CD4-positive, CD25-positive, alpha-beta regulatory T cell (primary cell): ENCODE measurements at regions not wholly inside any gene's neighbourhood (a gene's known extent, or its start where the extent isn't known, plus 50 kb on each side); places are given as distances from the start of the nearest gene placed in this dataset.

Experiments
- ATAC-seq, 2 donors: fragments of 150-1000 bp; cut with Tn5 transposase; one replicate each; pipeline ENCODE4 v1.10.0; 2021; ENCODE audit warnings: low read depth in 2 of 2, moderate number of reproducible peaks in 2 of 2, moderate library complexity in 1 of 2
- DNase-seq, 3 donors: peaks; one replicate each; pipeline versions ENCODE4 v3.0.0 to v3.0.0-alpha.2; 2012 to 2022; ENCODE audit warnings: mixed read lengths in 1 of 3
- H3K27ac ChIP-seq: one replicate; pipeline ENCODE4 v1.7.0; 2013; ENCODE audit warnings: mild to moderate bottlenecking, low read length; ENCODE audit not compliant: insufficient read depth, poor library complexity, severe bottlenecking
- H3K27me3 ChIP-seq: one replicate; pipeline ENCODE4 v1.7.0; 2013; ENCODE audit warnings: low read length; ENCODE audit not compliant: control insufficient read depth, insufficient read depth
- H3K36me3 ChIP-seq: one replicate; pipeline ENCODE4 v1.7.0; 2013; ENCODE audit warnings: mild to moderate bottlenecking, low read length, moderate library complexity; ENCODE audit not compliant: control insufficient read depth, insufficient read depth
- H3K4me1 ChIP-seq: 2 replicates; pipeline ENCODE4 v1.7.0; 2013; ENCODE audit warnings: mild to moderate bottlenecking, low read length; ENCODE audit not compliant: insufficient read depth, control insufficient read depth, poor library complexity, severe bottlenecking
- H3K4me3 ChIP-seq: one replicate; pipeline ENCODE4 v1.7.0; 2013; ENCODE audit warnings: low read depth, mild to moderate bottlenecking, low read length, moderate library complexity
- H3K9me3 ChIP-seq, 2 experiments: 1 replicate in 1 of 2; 2 replicates in 1 of 2; pipeline ENCODE4 v1.7.0; 2013; ENCODE audit warnings: low read length in 2 of 2, mild to moderate bottlenecking in 1 of 2, moderate library complexity in 1 of 2; ENCODE audit not compliant: control insufficient read depth in 2 of 2
- H3K27ac Mint-ChIP-seq, 3 donors: one replicate each; pipeline ENCODE4 v1.8.0; 2020 to 2022; ENCODE audit warnings: mild to moderate bottlenecking in 3 of 3, mixed read lengths in 3 of 3, moderate library complexity in 2 of 3
- H3K27me3 Mint-ChIP-seq: one replicate; pipeline ENCODE4 v1.8.0; 2022; ENCODE audit warnings: mild to moderate bottlenecking, mixed read lengths
- H3K36me3 Mint-ChIP-seq: one replicate; pipeline ENCODE4 v1.8.0; 2020; ENCODE audit warnings: mixed read lengths
- H3K4me1 Mint-ChIP-seq, 4 donors: one replicate each; pipeline ENCODE4 v1.8.0; 2020 to 2022; ENCODE audit warnings: mixed read lengths in 4 of 4, mild to moderate bottlenecking in 1 of 4
- H3K4me3 Mint-ChIP-seq, 4 donors: one replicate each; pipeline ENCODE4 v1.8.0; 2020 to 2022; ENCODE audit warnings: mild to moderate bottlenecking in 4 of 4, mixed read lengths in 4 of 4, moderate library complexity in 3 of 4
- H3K9me3 Mint-ChIP-seq, 7 donors: one replicate each; pipeline ENCODE4 v1.8.0; 2020 to 2022; ENCODE audit warnings: mixed read lengths in 7 of 7, mild to moderate bottlenecking in 3 of 7, moderate library complexity in 2 of 7

- Mint-ChIP-seq H3K9me3 (peaks cover 0 to 16% (median 3%) of the 10 kb centered on the region in 7 donors), H3K4me3 (no peak overlapping the region), H3K4me1 (no peaks in the 10 kb centered on the region), H3K27me3 (peaks cover 23% of the 10 kb centered on the region), H3K36me3 (no peaks in the 10 kb centered on the region), H3K27ac (no peak overlapping the region)
- Histone ChIP-seq H3K9me3 (peaks cover 0 to 4% of the 10 kb centered on the region in 2 experiments), H3K4me3 (no peak overlapping the region), H3K4me1 (no peaks in the 10 kb centered on the region), H3K27ac (no peak overlapping the region), H3K27me3 (peaks cover 2% of the 10 kb centered on the region), H3K36me3 (no peaks in the 10 kb centered on the region)
- DNase-seq (no peak), ATAC-seq (no peak)
Observed at GRCh38 chr11:69992943-69993694, 85.0 kb upstream of the ANO1 start.

GRCh38 chr11:69994810-69995209 is 83.3 kb upstream of the ANO1 start:
- Mint-ChIP-seq H3K4me1 (no peaks in the 10 kb centered on the region), H3K9me3 (peaks cover 0 to 16% (median 3%) of the 10 kb centered on the region in 7 donors), H3K27me3 (peaks cover 19% of the 10 kb centered on the region), H3K36me3 (no peaks in the 10 kb centered on the region), H3K27ac (no peak overlapping the region), H3K4me3 (no peak overlapping the region)
- Histone ChIP-seq H3K4me3 (no peak overlapping the region), H3K9me3 (peaks cover 0 to 4% of the 10 kb centered on the region in 2 experiments), H3K36me3 (no peaks in the 10 kb centered on the region), H3K27ac (no peak overlapping the region), H3K27me3 (peaks cover 2% of the 10 kb centered on the region), H3K4me1 (no peaks in the 10 kb centered on the region)
- no peak for ATAC-seq
- no peak for DNase-seq

GRCh38 chr11:69995697-69996096 is 82.4 kb upstream of the ANO1 start:
- H3K9me3 Mint-ChIP-seq: peaks cover 0 to 16% (median 3%) of the 10 kb centered on the region in 7 donors
- H3K27ac Mint-ChIP-seq: no peak overlapping the region
- H3K27me3 Mint-ChIP-seq: peaks cover 13% of the 10 kb centered on the region
- no peaks in the 10 kb centered on the region for H3K36me3 ChIP-seq
- H3K9me3 ChIP-seq: peaks cover 0 to 4% of the 10 kb centered on the region in 2 experiments
- H3K4me1 Mint-ChIP-seq: no peaks in the 10 kb centered on the region
- H3K4me3 ChIP-seq: no peak overlapping the region
- H3K4me1 ChIP-seq: no peaks in the 10 kb centered on the region
- no peak overlapping the region for H3K27ac ChIP-seq
- peaks cover 2% of the 10 kb centered on the region for H3K27me3 ChIP-seq
- no peak for DNase-seq
- no peaks in the 10 kb centered on the region for H3K36me3 Mint-ChIP-seq
- no peak overlapping the region for H3K4me3 Mint-ChIP-seq
- ATAC-seq: no peak

DNA sequence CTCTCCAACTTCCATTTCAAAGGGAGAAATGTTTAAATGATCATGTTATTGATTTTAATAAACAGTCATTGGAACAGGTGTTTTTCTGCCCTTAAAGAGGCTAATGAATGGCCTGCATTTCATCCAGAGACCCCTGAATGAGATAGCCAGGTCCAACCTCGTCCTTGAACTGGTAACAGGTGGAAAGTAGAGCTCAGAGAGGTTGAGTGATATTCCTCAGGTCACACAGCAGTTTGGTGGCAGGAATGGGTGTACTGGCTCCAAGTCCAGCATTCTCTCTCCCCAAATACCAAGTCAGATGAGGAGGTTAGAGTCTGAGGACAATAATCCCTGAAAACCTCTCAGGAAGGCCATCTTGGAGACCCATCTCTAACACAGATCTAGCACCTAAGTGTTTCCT is 81.7 kb upstream of the ANO1 start:
- Histone ChIP-seq H3K4me3 (no peak overlapping the region), H3K4me1 (no peaks in the 10 kb centered on the region), H3K9me3 (peaks cover 0 to 4% of the 10 kb centered on the region in 2 experiments), H3K36me3 (no peaks in the 10 kb centered on the region), H3K27ac (no peak overlapping the region), H3K27me3 (no peaks in the 10 kb centered on the region)
- Mint-ChIP-seq H3K4me1 (no peaks in the 10 kb centered on the region), H3K9me3 (peaks cover 0 to 16% (median 3%) of the 10 kb centered on the region in 7 donors), H3K27ac (no peak overlapping the region), H3K4me3 (no peak overlapping the region), H3K36me3 (no peaks in the 10 kb centered on the region), H3K27me3 (peaks cover 11% of the 10 kb centered on the region)
- ATAC-seq: no peak
- no peak for DNase-seq

GRCh38 chr11:69997352-69997751 is 80.8 kb upstream of the ANO1 start:
- ATAC-seq (no peak), DNase-seq (no peak)
- no peak overlapping the region for H3K4me3 Mint-ChIP-seq
- no peaks in the 10 kb centered on the region for H3K36me3 Mint-ChIP-seq
- no peaks in the 10 kb centered on the region for H3K36me3 ChIP-seq
- no peak overlapping the region for H3K4me3 ChIP-seq
- no peaks in the 10 kb centered on the region for H3K4me1 Mint-ChIP-seq
- no peak overlapping the region for H3K27ac Mint-ChIP-seq
- peaks cover 0 to 4% of the 10 kb centered on the region in 2 experiments for H3K9me3 ChIP-seq
- peaks cover 0 to 11% (median 3%) of the 10 kb centered on the region in 7 donors for H3K9me3 Mint-ChIP-seq
- H3K4me1 ChIP-seq: no peaks in the 10 kb centered on the region
- no peaks in the 10 kb centered on the region for H3K27me3 ChIP-seq
- no peak overlapping the region for H3K27ac ChIP-seq
- peaks cover 11% of the 10 kb centered on the region for H3K27me3 Mint-ChIP-seq

- Mint-ChIP-seq H3K4me3 (no peak overlapping the region), H3K4me1 (no peaks in the 10 kb centered on the region), H3K36me3 (no peaks in the 10 kb centered on the region), H3K27ac (peak overlapping the region in 1 of 3 donors; percentile 64), H3K9me3 (peaks cover 0 to 2% (median 0%) of the 10 kb centered on the region in 7 donors), H3K27me3 (peaks cover 5% of the 10 kb centered on the region)
- H3K36me3 ChIP-seq: no peaks in the 10 kb centered on the region
- H3K4me3 ChIP-seq: no peak overlapping the region
- no peaks in the 10 kb centered on the region for H3K4me1 ChIP-seq
- H3K27ac ChIP-seq: no peak overlapping the region
- no peak for DNase-seq
- H3K9me3 ChIP-seq: peaks cover 0 to 2% of the 10 kb centered on the region in 2 experiments
- no peak for ATAC-seq
- H3K27me3 ChIP-seq: no peaks in the 10 kb centered on the region
Observed at GRCh38 chr11:69999721-70000120, 78.4 kb upstream of the ANO1 start.

GRCh38 chr11:70000228-70000627 is 77.9 kb upstream of the ANO1 start:
- Histone ChIP-seq H3K9me3 (peaks cover 0 to 1% of the 10 kb centered on the region in 2 experiments), H3K36me3 (no peaks in the 10 kb centered on the region), H3K27ac (no peak overlapping the region), H3K27me3 (no peaks in the 10 kb centered on the region), H3K4me1 (no peaks in the 10 kb centered on the region), H3K4me3 (no peak overlapping the region)
- Mint-ChIP-seq H3K27me3 (peaks cover 5% of the 10 kb centered on the region), H3K27ac (peak overlapping the region in 1 of 3 donors; percentile 64), H3K4me1 (no peaks in the 10 kb centered on the region), H3K9me3 (peaks cover 0 to 2% (median 0%) of the 10 kb centered on the region in 7 donors), H3K4me3 (no peak overlapping the region), H3K36me3 (no peaks in the 10 kb centered on the region)
- ATAC-seq (no peak), DNase-seq (no peak)

DNA sequence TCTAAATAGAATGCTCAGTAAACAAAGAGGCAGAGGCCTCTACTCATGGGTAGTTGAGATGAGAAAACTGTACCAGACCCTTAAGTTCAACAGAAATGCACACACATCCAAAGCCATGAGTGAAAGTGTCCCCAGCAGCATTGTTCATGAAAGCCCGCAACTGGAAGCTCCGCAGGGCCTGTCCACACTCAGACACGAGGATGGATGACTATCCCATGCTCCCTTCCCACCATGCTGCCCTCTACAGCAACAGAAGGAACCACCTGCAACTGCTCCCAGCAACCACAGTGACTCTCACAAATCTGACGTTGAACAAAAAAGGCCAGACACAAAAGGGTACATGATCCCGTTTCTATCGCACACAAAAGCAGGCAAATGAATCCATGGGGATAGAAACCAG is 76.9 kb upstream of the ANO1 start:
- peaks cover 0 to 2% (median 0%) of the 10 kb centered on the region in 7 donors for H3K9me3 Mint-ChIP-seq
- peaks cover 0 to 1% (median 0%) of the 10 kb centered on the region in 4 donors for H3K4me1 Mint-ChIP-seq
- ATAC-seq (no peak), DNase-seq (no peak)
- H3K4me3 Mint-ChIP-seq: no peak overlapping the region
- Histone ChIP-seq H3K27ac (no peak overlapping the region), H3K4me1 (no peaks in the 10 kb centered on the region), H3K27me3 (no peaks in the 10 kb centered on the region), H3K36me3 (no peaks in the 10 kb centered on the region), H3K4me3 (no peak overlapping the region), H3K9me3 (no peaks in the 10 kb centered on the region)
- H3K27ac Mint-ChIP-seq: no peak overlapping the region
- no peaks in the 10 kb centered on the region for H3K36me3 Mint-ChIP-seq
- H3K27me3 Mint-ChIP-seq: peaks cover 5% of the 10 kb centered on the region
